Smooth muscle cell (in vitro differentiated cells): ENCODE measurements at regions not wholly inside any gene's neighbourhood (a gene's known extent, or its start where the extent isn't known, plus 50 kb on each side); places are given as distances from the start of the nearest gene placed in this dataset.

Experiments
- DNase-seq: peaks from one replicate; lab custom pipeline; 2025; ENCODE audit not compliant: unreplicated experiment; lab: John Stamatoyannopoulos, UW
- H2AFZ ChIP-seq: fragments of 200-600 bp; sonication (generic); 2 replicates; pipeline ENCODE4 v1.6.0; 2016; ENCODE audit warnings: antibody characterized with exemption, low read depth, mild to moderate bottlenecking
- H3F3A ChIP-seq: fragments of 200-600 bp; sonication (generic); 2 replicates; pipeline ENCODE4 v1.6.0; 2017; ENCODE audit warnings: antibody characterized with exemption, low read depth
- H3K27ac ChIP-seq: fragments of 200-600 bp; sonication (generic); 2 replicates; pipeline ENCODE4 v1.5.1; 2016; ENCODE audit warnings: low read depth, mild to moderate bottlenecking
- H3K27me3 ChIP-seq: fragments of 200-600 bp; sonication (generic); 2 replicates; pipeline ENCODE4 v1.6.1; 2016; ENCODE audit warnings: low read depth, mild to moderate bottlenecking
- H3K36me3 ChIP-seq: fragments of 200-600 bp; sonication (generic); 2 replicates; pipeline ENCODE4 v1.5.1; 2016; ENCODE audit warnings: low read depth
- H3K4me1 ChIP-seq: fragments of 200-600 bp; sonication (generic); 2 replicates; pipeline ENCODE4 v1.5.1; 2016; ENCODE audit warnings: low read depth
- H3K4me2 ChIP-seq: fragments of 200-600 bp; sonication (generic); 2 replicates; pipeline ENCODE4 v1.6.0; 2016; ENCODE audit warnings: mild to moderate bottlenecking
- H3K4me3 ChIP-seq: fragments of 200-600 bp; sonication (generic); 2 replicates; pipeline ENCODE4 v1.5.1; 2016; ENCODE audit warnings: mild to moderate bottlenecking
- H3K79me2 ChIP-seq: fragments of 200-600 bp; sonication (generic); 2 replicates; pipeline ENCODE4 v1.6.0; 2016; ENCODE audit warnings: low read depth, mild to moderate bottlenecking
- H3K9ac ChIP-seq: fragments of 200-600 bp; sonication (generic); 2 replicates; pipeline ENCODE4 v1.6.0; 2016; ENCODE audit warnings: low read depth
- H3K9me3 ChIP-seq: fragments of 200-600 bp; sonication (generic); replicated peaks from 2 replicates; pipeline ENCODE4 v1.5.1; 2016; ENCODE audit warnings: low read depth
- H4K20me1 ChIP-seq: fragments of 200-600 bp; sonication (generic); 2 replicates; pipeline ENCODE4 v1.6.0; 2016; ENCODE audit warnings: low read depth
- WGBS: methylation state at CpG from one replicate; pipeline ENCODE4 v1.1.7; 2016; ENCODE audit warnings: low lambda C conversion rate; 5-methylcytosine and 5-hydroxymethylcytosine counted together
- TF ChIP-seq, protein P1 (sequence below): fragments of 200-600 bp; sonication (generic); IDR thresholded peaks from 2 replicates; pipeline ENCODE4 v1.5.1; 2017; ENCODE audit warnings: borderline replicate concordance, mild to moderate bottlenecking, antibody characterized with exemption; ENCODE audit not compliant: insufficient read depth, poor library complexity, severe bottlenecking

DNA sequence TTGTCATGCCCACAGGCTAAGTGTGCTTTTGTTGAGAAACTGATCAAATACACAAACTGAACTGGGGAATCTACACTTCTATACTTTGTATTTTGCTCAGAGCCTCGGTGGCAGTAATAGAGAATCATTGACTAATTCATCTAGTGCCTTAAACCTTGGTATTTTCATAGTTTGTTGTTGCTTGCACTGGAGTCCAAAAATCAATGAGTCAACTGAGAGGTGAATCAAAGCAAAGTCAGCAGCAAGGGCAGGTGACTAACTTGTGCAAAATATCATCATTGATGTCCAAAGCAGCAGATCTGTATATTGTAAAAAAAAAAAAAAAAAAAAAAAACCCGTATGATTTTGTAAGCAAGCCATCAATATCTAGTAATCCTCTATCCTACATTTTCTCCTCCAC lies 296.4 kb downstream of the MAP2K6 start:
- DNase-seq, result no peak

DNA sequence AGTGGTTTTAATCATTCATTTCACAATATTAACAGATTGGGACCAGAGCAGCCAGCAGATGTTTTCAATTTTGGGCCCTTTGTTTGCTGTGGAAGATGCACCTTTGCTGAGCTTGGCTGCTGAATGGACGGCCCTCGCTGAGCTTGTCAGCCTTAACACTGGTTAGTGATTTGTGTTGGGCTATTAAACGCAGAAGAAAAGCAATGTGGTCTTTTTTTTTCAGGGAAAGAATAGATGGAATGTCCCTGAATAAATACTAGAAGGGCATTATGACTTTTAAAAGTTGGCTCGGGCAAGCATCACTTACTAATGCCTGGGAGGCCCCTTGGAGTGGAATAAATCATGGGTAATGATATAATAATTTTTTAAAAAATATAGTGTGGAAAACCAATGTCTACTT lies 297.0 kb downstream of the MAP2K6 start:
- 75% methylated on average over 4 of the region's 4 CpGs for WGBS

More for the DNA sequence above, 296.4 kb downstream of the MAP2K6 start:
- no peak overlapping the region for H3K27ac ChIP-seq
- no peak overlapping the region for H3K4me3 ChIP-seq
- H2AFZ ChIP-seq, result no peak overlapping the region
- no peaks in the 10 kb centered on the region for H3K4me1 ChIP-seq
- no peaks in the 10 kb centered on the region for H3K9me3 ChIP-seq
- no peaks in the 10 kb centered on the region for H4K20me1 ChIP-seq
- TF ChIP-seq, protein P1, sequence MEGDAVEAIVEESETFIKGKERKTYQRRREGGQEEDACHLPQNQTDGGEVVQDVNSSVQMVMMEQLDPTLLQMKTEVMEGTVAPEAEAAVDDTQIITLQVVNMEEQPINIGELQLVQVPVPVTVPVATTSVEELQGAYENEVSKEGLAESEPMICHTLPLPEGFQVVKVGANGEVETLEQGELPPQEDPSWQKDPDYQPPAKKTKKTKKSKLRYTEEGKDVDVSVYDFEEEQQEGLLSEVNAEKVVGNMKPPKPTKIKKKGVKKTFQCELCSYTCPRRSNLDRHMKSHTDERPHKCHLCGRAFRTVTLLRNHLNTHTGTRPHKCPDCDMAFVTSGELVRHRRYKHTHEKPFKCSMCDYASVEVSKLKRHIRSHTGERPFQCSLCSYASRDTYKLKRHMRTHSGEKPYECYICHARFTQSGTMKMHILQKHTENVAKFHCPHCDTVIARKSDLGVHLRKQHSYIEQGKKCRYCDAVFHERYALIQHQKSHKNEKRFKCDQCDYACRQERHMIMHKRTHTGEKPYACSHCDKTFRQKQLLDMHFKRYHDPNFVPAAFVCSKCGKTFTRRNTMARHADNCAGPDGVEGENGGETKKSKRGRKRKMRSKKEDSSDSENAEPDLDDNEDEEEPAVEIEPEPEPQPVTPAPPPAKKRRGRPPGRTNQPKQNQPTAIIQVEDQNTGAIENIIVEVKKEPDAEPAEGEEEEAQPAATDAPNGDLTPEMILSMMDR, result no peak
- H3K36me3 ChIP-seq, result no peaks in the 10 kb centered on the region
- H3K9ac ChIP-seq, result no peak overlapping the region
- H3K79me2 ChIP-seq, result no peaks in the 10 kb centered on the region
- 91% methylated on average over 2 of the region's 2 CpGs for WGBS
- no peaks in the 10 kb centered on the region for H3K27me3 ChIP-seq
- H3K4me2 ChIP-seq, result no peak overlapping the region
- H3F3A ChIP-seq, result peaks cover 2% of the 10 kb centered on the region

DNA sequence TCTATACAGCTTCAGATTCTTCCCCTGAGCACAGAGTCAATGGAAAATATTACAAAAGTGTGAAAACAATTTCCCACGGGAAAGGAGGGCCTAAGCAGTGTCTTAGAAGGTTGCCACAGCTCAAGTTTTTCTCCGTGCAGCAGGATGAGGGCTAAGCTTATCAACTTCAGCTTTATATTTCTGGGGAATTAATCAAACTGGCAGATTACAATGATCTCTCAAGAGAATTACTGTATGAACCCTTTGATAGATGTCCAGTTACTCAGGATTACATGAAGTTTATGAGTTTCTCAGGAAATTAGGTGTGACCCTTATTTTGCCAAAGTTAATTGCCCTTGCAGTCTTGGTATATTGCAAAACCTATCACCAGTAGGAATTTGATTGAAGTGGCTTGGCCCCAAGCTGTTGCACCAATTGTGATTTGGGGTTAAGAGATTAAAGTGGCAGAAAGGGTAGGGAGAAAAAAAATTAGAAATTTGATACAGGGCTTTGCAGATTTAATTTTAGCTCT lies 298.4 kb downstream of the MAP2K6 start:
- Histone ChIP-seq H3K9me3 (no peaks in the 10 kb centered on the region), H3K4me3 (no peak overlapping the region), H3K79me2 (no peaks in the 10 kb centered on the region), H2AFZ (no peak overlapping the region), H3K4me1 (peaks cover 4% of the 10 kb centered on the region), H3K4me2 (no peak overlapping the region), H3K9ac (no peak overlapping the region), H3K27me3 (no peaks in the 10 kb centered on the region), H3F3A (peaks cover 2% of the 10 kb centered on the region), H3K27ac (no peak overlapping the region), H4K20me1 (no peaks in the 10 kb centered on the region), H3K36me3 (no peaks in the 10 kb centered on the region)
- TF ChIP-seq, protein P1, result no peak
- WGBS, result 33% methylated on average over 2 of the region's 2 CpGs
- no peak for DNase-seq

More for the DNA sequence above, 297.0 kb downstream of the MAP2K6 start:
- Histone ChIP-seq H3K9me3 (no peaks in the 10 kb centered on the region), H3K4me1 (no peaks in the 10 kb centered on the region), H4K20me1 (no peaks in the 10 kb centered on the region), H3K27me3 (no peaks in the 10 kb centered on the region), H3K27ac (no peak overlapping the region), H3K4me3 (no peak overlapping the region), H3K36me3 (no peaks in the 10 kb centered on the region), H3K9ac (no peak overlapping the region), H2AFZ (no peak overlapping the region), H3K79me2 (no peaks in the 10 kb centered on the region), H3F3A (peaks cover 2% of the 10 kb centered on the region), H3K4me2 (no peak overlapping the region)
- no peak for DNase-seq
- TF ChIP-seq, protein P1, result no peak

DNA sequence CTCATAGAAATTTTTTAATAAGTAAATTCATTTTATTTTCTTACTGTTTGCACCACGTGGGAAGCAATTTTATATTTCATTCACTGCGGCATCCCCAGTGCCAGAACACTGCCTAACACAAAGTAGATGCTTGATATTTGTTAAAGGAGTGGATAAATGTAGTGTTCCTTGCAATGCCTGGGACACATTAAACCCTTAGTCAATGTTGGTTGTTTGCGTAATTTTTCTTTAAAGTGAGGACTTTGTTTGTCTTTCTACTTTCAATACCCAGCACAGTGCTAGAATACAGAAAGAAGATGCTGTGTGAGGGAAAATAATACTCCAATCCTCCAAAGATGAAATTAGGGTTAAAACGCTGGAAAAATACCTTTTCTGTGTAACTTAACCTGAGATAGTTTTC lies 299.3 kb downstream of the MAP2K6 start:
- TF ChIP-seq, protein P1, result no peak
- 93% methylated on average over 4 of the region's 4 CpGs for WGBS

More for the DNA sequence above, 299.3 kb downstream of the MAP2K6 start:
- Histone ChIP-seq H2AFZ (no peak overlapping the region), H3K27ac (no peak overlapping the region), H3K4me3 (no peak overlapping the region), H3K79me2 (no peaks in the 10 kb centered on the region), H4K20me1 (no peaks in the 10 kb centered on the region), H3K36me3 (no peaks in the 10 kb centered on the region), H3K4me2 (no peak overlapping the region), H3F3A (peaks cover 9% of the 10 kb centered on the region), H3K4me1 (peaks cover 4% of the 10 kb centered on the region), H3K9ac (no peak overlapping the region), H3K9me3 (no peaks in the 10 kb centered on the region), H3K27me3 (no peaks in the 10 kb centered on the region)
- no peak for DNase-seq
